Nephron progenitor cell (in vitro differentiated cells): ENCODE measurements at regions not wholly inside any gene's neighbourhood (a gene's known extent, or its start where the extent isn't known, plus 50 kb on each side); places are given as distances from the start of the nearest gene placed in this dataset.

Source experiments
- DNase-seq: peaks from one replicate; pipeline ENCODE4 v3.0.0; 2021
- H3K27ac Mint-ChIP-seq: 2 replicates; pipeline ENCODE4 v1.8.0; 2021; ENCODE audit warnings: mild to moderate bottlenecking, moderate library complexity, mixed read lengths
- H3K27me3 Mint-ChIP-seq: 2 replicates; pipeline ENCODE4 v1.8.0; 2021; ENCODE audit warnings: mild to moderate bottlenecking, low read depth, mixed read lengths; ENCODE audit not compliant: poor library complexity
- H3K36me3 Mint-ChIP-seq: 2 replicates; pipeline ENCODE4 v1.8.0; 2021; ENCODE audit warnings: low read depth, mixed read lengths
- H3K4me1 Mint-ChIP-seq: 2 replicates; pipeline ENCODE4 v1.8.0; 2021; ENCODE audit warnings: mixed read lengths
- H3K4me3 Mint-ChIP-seq: 2 replicates; pipeline ENCODE4 v1.8.0; 2021; ENCODE audit warnings: mild to moderate bottlenecking, moderate library complexity, mixed read lengths
- H3K9me3 Mint-ChIP-seq: 2 replicates; pipeline ENCODE4 v1.8.0; 2021; ENCODE audit warnings: mild to moderate bottlenecking, moderate library complexity, mixed read lengths
- CTCF ChIP-seq: fragments of 200-600 bp; sonication (generic); IDR thresholded peaks from 2 replicates; pipeline ENCODE4 v1.5.0; 2021; ENCODE audit warnings: antibody characterized with exemption

DNA sequence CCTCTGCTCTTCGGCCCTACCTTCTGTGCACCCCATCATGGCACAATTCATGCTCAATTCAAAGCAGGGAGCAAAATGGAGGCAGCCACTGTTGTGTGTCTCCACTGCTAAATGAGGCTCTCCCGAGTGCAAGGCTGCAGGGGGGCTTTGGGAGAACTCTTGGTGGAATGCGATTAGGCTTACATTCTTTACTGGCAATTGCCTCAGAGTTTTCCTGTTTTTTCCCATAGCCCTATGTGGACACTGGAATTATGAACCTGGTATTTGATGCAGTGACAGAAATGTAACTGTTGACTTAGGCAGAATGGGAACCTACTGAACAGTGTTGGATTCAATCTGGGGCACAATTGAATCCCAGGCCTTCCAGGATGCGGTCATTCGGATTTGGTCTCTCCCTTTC lies 187.9 kb upstream of the GMDS start:
- no peak overlapping the region for H3K27ac Mint-ChIP-seq
- H3K9me3 Mint-ChIP-seq = no peaks in the 10 kb centered on the region
- H3K36me3 Mint-ChIP-seq = no peaks in the 10 kb centered on the region
- no peaks in the 10 kb centered on the region for H3K27me3 Mint-ChIP-seq
- peaks cover 61% of the 10 kb centered on the region for H3K4me1 Mint-ChIP-seq
- no peak for TF ChIP-seq CTCF
- DNase-seq = no peak
- no peak overlapping the region for H3K4me3 Mint-ChIP-seq

- Mint-ChIP-seq H3K27ac (peak overlapping the region; percentile 13), H3K36me3 (no peaks in the 10 kb centered on the region), H3K27me3 (no peaks in the 10 kb centered on the region), H3K4me1 (peaks cover 60% of the 10 kb centered on the region), H3K9me3 (no peaks in the 10 kb centered on the region), H3K4me3 (no peak overlapping the region)
- DNase-seq = no peak
- no peak for TF ChIP-seq CTCF
Measured at GRCh38 chr6:2432292-2432691, 186.9 kb upstream of the GMDS start.

GRCh38 chr6:2430612-2431011 lies 185.2 kb upstream of the GMDS start:
- no peak for DNase-seq
- Mint-ChIP-seq H3K36me3 (peaks cover 4% of the 10 kb centered on the region), H3K9me3 (peaks cover 3% of the 10 kb centered on the region), H3K27me3 (no peaks in the 10 kb centered on the region), H3K4me3 (no peak overlapping the region), H3K27ac (peak overlapping the region; percentile 66), H3K4me1 (peaks cover 45% of the 10 kb centered on the region)
- TF ChIP-seq CTCF = no peak

- Mint-ChIP-seq H3K4me3 (no peak overlapping the region), H3K36me3 (peaks cover 15% of the 10 kb centered on the region)
Measured at GRCh38 chr6:2429460-2429859, 184.1 kb upstream of the GMDS start.

DNA sequence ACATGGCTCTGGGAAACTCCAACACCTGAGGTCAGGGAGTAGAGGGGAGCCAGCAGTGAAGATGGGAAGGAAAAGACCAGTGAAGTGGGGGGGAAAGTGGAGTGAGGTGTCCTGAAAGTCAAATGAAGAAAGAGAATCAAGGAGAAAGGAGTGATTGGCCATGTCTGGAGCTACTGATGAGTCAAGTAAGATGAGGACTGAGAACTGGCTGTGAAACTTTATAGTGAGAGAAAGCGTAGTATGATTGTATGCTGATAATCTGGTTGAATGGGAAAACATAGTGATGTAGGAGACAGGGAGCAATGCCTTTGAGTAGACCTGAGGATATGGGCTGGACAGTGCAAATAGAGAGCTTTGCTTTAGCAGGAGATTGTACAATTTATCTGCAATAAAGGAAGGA lies 183.6 kb upstream of the GMDS start:
- no peak for DNase-seq
- Mint-ChIP-seq H3K27me3 (no peaks in the 10 kb centered on the region), H3K36me3 (peaks cover 17% of the 10 kb centered on the region), H3K4me1 (peaks cover 32% of the 10 kb centered on the region), H3K9me3 (peaks cover 17% of the 10 kb centered on the region), H3K27ac (no peak overlapping the region), H3K4me3 (no peak overlapping the region)
- TF ChIP-seq CTCF = no peak

More at GRCh38 chr6:2429460-2429859, 184.1 kb upstream of the GMDS start:
- TF ChIP-seq CTCF = no peak
- H3K9me3 Mint-ChIP-seq = peaks cover 15% of the 10 kb centered on the region
- DNase-seq = no peak
- H3K4me1 Mint-ChIP-seq = peaks cover 33% of the 10 kb centered on the region
- H3K27me3 Mint-ChIP-seq = no peaks in the 10 kb centered on the region
- no peak overlapping the region for H3K27ac Mint-ChIP-seq

DNA sequence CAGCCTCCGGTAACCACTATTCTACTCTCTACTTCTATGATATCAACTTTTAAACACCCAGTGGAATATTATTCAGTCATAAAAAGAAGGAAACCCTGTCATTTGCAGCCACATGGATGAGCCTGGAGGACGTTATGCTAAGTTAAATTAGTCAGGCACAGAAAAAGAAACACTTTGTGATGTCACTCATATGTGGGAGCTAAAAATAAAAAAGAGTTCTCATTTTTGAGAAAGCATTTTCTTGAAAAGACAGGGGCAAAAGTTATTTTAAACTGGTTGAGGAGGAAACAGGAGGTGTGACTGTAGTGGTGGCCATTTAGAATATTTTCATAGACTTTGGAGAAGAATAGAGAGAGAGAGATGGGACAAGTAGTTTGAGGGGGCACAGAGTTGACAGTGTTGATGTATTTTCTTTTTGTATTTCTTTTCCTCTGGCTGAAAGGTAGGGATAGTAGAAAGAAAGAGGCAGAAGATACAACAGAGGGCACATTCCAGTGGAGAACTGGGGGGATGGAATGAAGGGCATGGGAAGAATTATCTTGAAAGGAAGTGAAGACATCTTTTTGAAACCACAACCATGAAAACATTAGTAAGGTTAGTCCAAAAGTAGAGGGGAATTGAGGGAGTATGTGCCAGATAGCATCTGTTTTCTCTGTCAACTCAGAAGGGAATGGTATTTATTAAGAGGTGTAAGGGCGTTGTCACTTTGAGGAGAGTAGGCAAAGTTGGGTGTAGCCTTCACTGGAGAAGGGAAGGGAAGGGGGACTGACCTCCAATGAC lies 181.3 kb upstream of the GMDS start:
- no peak for TF ChIP-seq CTCF
- peaks cover 21% of the 10 kb centered on the region for H3K36me3 Mint-ChIP-seq
- H3K4me3 Mint-ChIP-seq = no peak overlapping the region
- DNase-seq = no peak
- no peak overlapping the region for H3K27ac Mint-ChIP-seq
- H3K4me1 Mint-ChIP-seq = peaks cover 16% of the 10 kb centered on the region
- H3K27me3 Mint-ChIP-seq = no peaks in the 10 kb centered on the region
- peaks cover 21% of the 10 kb centered on the region for H3K9me3 Mint-ChIP-seq
